ENCODE measurements at regions not wholly inside any gene's neighbourhood (a gene's known extent, or its start where the extent isn't known, plus 50 kb on each side); places are given as distances from the start of the nearest gene placed in this dataset.

DNA sequence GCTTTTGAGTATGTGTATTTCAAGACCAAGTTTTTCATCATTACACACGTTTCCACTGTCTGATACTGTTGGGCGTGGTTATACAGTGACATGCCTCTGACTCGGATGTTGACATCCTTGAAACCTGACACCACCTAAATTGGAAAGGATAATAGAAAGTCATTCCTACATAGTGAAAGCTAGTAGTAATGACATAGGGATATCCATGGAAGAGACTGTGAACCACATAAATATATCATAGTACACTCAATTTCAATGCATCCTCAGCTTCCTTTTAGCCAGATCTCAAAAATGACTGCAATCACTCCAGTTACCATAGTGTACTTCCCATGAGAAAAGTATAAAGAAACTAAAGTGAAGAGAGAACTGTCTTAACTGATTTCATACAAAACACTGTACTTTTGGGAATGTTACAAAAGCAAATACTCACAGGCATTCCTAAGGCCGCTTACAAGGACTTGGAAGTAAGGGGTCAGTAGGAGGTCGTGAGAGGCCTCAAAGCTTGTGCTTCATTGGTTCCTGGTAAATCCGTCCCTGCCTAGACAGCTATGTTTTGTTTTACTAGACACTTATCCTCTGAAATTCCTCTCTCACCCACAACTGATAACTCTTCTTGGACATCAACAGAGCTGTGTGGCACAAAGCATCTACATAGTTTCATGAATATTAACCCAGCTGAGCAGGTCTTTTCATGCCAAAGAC lies 71.8 kb upstream of the VWDE start:
- WGBS, 2 donors = 49 to 58% methylated on average over 6 of the region's 6 CpGs
- H3K4me3 ChIP-seq (ENCODE audit: low read depth, poor library complexity, severe bottlenecking) = no peak overlapping the region
- no peak for DNase-seq (ENCODE audit: low spot score in 2 of 2)
- intact Hi-C loops (cut with DNase I; ENCODE audit: low total_unique reads) = no loop called here
- TF ChIP-seq, protein P1, sequence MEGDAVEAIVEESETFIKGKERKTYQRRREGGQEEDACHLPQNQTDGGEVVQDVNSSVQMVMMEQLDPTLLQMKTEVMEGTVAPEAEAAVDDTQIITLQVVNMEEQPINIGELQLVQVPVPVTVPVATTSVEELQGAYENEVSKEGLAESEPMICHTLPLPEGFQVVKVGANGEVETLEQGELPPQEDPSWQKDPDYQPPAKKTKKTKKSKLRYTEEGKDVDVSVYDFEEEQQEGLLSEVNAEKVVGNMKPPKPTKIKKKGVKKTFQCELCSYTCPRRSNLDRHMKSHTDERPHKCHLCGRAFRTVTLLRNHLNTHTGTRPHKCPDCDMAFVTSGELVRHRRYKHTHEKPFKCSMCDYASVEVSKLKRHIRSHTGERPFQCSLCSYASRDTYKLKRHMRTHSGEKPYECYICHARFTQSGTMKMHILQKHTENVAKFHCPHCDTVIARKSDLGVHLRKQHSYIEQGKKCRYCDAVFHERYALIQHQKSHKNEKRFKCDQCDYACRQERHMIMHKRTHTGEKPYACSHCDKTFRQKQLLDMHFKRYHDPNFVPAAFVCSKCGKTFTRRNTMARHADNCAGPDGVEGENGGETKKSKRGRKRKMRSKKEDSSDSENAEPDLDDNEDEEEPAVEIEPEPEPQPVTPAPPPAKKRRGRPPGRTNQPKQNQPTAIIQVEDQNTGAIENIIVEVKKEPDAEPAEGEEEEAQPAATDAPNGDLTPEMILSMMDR (IDR thresholded peaks at IDR 0.05) = no peak
- TF ChIP-seq POLR2A (IDR thresholded peaks at IDR 0.05) = no peak

DNA sequence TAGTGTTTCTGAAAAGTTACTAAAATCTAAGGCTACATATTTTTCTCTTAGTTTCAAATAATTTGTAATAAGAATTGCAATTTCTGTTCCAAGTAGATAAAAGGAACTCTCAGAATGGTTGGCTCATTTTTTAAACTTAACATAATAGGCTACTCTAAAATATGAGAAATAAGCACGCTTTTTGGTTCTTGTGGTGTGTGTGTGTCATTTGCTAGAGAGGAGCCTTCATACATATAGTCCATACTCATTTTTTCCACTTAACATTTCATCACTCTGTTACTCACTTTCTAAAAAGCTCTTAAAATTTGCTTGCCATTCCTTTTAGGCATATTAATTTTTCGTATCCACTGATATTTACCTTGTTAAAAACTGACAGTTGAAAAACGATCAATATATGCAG lies 74.0 kb upstream of the VWDE start:
- no peak for DNase-seq (ENCODE audit: low spot score in 2 of 2)
- no peak overlapping the region for H3K4me3 ChIP-seq (ENCODE audit: low read depth, poor library complexity, severe bottlenecking)
- no peak for TF ChIP-seq POLR2A (IDR thresholded peaks at IDR 0.05)
- TF ChIP-seq, protein P1 (IDR thresholded peaks at IDR 0.05) = no peak
- 69 to 70% methylated on average over 3 of the region's 3 CpGs for WGBS, 2 donors
- intact Hi-C loops (cut with DNase I; ENCODE audit: low total_unique reads) = no loop called here

DNA sequence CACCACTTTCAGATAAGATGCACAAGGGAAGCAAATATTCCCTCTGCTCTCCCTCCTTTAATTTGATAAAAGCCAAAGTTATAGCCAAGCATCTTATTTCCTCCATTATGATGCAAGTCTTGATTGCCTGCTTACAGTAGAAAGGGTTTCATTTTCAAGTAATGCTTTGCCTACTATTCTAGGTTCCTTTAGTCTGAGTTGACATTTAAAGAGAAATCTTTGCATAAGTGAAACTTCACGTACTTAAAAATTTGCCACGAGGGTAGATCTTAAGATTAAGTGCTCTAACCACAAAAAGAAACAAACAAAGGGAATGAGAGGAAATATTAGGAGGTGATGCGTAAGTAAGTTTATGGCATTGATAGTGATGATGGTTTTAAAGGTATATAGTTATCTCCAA lies 78.1 kb upstream of the VWDE start:
- TF ChIP-seq, protein P1 (IDR thresholded peaks at IDR 0.05) = no peak
- TF ChIP-seq POLR2A (IDR thresholded peaks at IDR 0.05) = no peak
- no peak overlapping the region for H3K4me3 ChIP-seq (ENCODE audit: low read depth, poor library complexity, severe bottlenecking)
- no peak for DNase-seq (ENCODE audit: low spot score in 2 of 2)
- intact Hi-C loops (cut with DNase I; ENCODE audit: low total_unique reads) = no loop called here
- WGBS, 2 donors = 57 to 72% methylated on average over 3 of the region's 3 CpGs

DNA sequence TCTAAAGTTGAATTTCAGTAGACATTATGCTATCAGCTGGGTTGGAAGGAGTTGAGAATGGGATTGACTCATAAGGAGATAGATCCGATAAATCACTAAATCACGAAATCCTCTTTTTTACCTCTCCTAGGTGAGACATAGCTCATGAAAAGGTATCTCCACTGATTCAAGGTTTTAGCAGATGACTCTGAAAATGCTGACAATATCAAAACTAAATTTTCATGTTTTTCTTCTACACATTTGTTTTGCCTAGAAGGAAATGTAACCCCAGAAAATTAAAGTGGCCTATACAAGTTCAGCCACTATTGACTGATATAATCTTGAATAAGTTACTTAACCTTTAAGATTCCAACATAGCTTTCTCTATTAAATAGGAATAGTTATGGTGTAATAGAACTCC lies 82.2 kb upstream of the VWDE start:
- TF ChIP-seq, protein P1 (IDR thresholded peaks at IDR 0.05) = no peak
- TF ChIP-seq POLR2A (IDR thresholded peaks at IDR 0.05) = no peak
- WGBS, 2 donors = 96 to 97% methylated on average over 2 of the region's 2 CpGs
- no peak overlapping the region for H3K4me3 ChIP-seq (ENCODE audit: low read depth, poor library complexity, severe bottlenecking)
- no peak for DNase-seq (ENCODE audit: low spot score in 2 of 2)
- intact Hi-C loops (cut with DNase I; ENCODE audit: low total_unique reads) = no loop called here

DNA sequence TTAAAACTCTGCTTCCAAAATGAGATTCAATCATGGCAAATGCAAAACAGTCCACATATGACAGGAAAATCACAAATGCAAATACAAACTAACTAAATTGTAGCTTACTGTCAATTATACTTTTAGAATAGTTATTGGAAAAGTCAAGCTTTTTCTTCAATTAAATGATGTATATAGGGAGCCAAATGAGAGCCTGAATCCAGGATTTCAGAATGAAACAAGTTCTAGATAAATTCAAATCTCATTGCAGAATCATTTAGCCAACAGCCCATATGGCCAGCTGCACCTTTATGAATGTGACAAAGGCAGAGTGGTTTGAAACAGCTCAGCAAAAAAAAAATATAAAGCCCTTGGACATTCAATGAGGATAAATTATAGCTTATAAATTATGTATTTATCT lies 82.2 kb upstream of the SCIN start:
- DNase-seq (ENCODE audit: low spot score in 2 of 2) = no peak
- intact Hi-C loops (cut with DNase I; ENCODE audit: low total_unique reads) = no loop called here
- TF ChIP-seq, protein P1 (IDR thresholded peaks at IDR 0.05) = no peak
- no peak for TF ChIP-seq POLR2A (IDR thresholded peaks at IDR 0.05)
- H3K4me3 ChIP-seq (ENCODE audit: low read depth, poor library complexity, severe bottlenecking) = no peak overlapping the region
